ENCODE measurements at regions not wholly inside any gene's neighbourhood (a gene's known extent, or its start where the extent isn't known, plus 50 kb on each side); places are given as distances from the start of the nearest gene placed in this dataset.
"Not testable (repeated sequence)": the region's sequence is repeated elsewhere in the genome, so short reads cannot be mapped to it uniquely, and the experiment has no call there.

GRCh38 chr15:96491700-96492644 lies 161.5 kb downstream of the NR2F2 start:
- H3K14ac ChIP-seq (ENCODE audit: low read length); H3K4ac ChIP-seq (ENCODE audit: low read length); H2BK15ac ChIP-seq (ENCODE audit: low read length); H3K27ac ChIP-seq (replicated peaks; ENCODE audit: low read length); H3K4me2 ChIP-seq (ENCODE audit: insufficient read depth, low read length, poor library complexity, severe bottlenecking); H3K18ac ChIP-seq (ENCODE audit: low read length); H4K91ac ChIP-seq (ENCODE audit: low read depth, low read length, poor library complexity); H3K9ac ChIP-seq (ENCODE audit: low read depth, low read length, poor library complexity); H2BK120ac ChIP-seq (ENCODE audit: low read depth, low read length); H3K36me3 ChIP-seq (replicated peaks in 1 of 2; ENCODE audit: control insufficient read depth in 2 of 2, insufficient read depth in 2 of 2, low read length in 2 of 2); H3K9me3 ChIP-seq (replicated peaks in 1 of 2; ENCODE audit: control insufficient read depth in 2 of 2, insufficient read depth in 1 of 2, low read depth in 1 of 2, low read length in 2 of 2); H3K79me1 ChIP-seq (ENCODE audit: low read depth, low read length); H2BK5ac ChIP-seq (ENCODE audit: low read length); DNase-seq (ENCODE audit: low spot score); H3K4me1 ChIP-seq (ENCODE audit: control insufficient read depth in 2 of 2, insufficient read depth in 1 of 2, low read depth in 1 of 2, low read length in 2 of 2); H2BK12ac ChIP-seq (ENCODE audit: low read length); H4K8ac ChIP-seq (ENCODE audit: low read depth, low read length); H2AK5ac ChIP-seq (ENCODE audit: low read depth, low read length); H3K23ac ChIP-seq (ENCODE audit: low read depth, low read length, poor library complexity): not testable (repeated sequence)
- Histone ChIP-seq H2AFZ (ENCODE audit: low read length) (peak overlapping the region; percentile 85), H3K4me3 (ENCODE audit: low read length in 2 of 2) (peak overlapping the region in 1 of 2 donors; percentile 44), H3K27me3 (ENCODE audit: control insufficient read depth in 3 of 3, insufficient read depth in 3 of 3, low read depth in 1 of 3, low read length in 3 of 3) (peaks cover 0 to 15% (median 1%) of the 10 kb centered on the region in 3 experiments)
- no CpG with 5 or more reads among the region's 58 CpGs for WGBS, 2 donors (ENCODE audit: extremely low coverage in 2 of 2, insufficient read length in 2 of 2, insufficient replicate concordance in 1 of 2)

GRCh38 chr15:96494505-96494904 lies 164.0 kb downstream of the NR2F2 start:
- Histone ChIP-seq H4K8ac (ENCODE audit: low read depth, low read length) (no peak overlapping the region), H3K4ac (ENCODE audit: low read length) (no peak overlapping the region), H2AK5ac (ENCODE audit: low read depth, low read length) (no peak overlapping the region), H3K4me3 (ENCODE audit: low read length in 2 of 2) (no peak overlapping the region), H3K18ac (ENCODE audit: low read length) (no peak overlapping the region), H3K4me2 (ENCODE audit: insufficient read depth, low read length, poor library complexity, severe bottlenecking) (no peak overlapping the region), H3K9me3 (replicated peaks in 1 of 2; ENCODE audit: control insufficient read depth in 2 of 2, insufficient read depth in 1 of 2, low read depth in 1 of 2, low read length in 2 of 2) (no peaks in the 10 kb centered on the region), H3K14ac (ENCODE audit: low read length) (no peak overlapping the region), H3K27me3 (ENCODE audit: control insufficient read depth in 3 of 3, insufficient read depth in 3 of 3, low read depth in 1 of 3, low read length in 3 of 3) (peaks cover 0 to 5% (median 1%) of the 10 kb centered on the region in 3 experiments), H2BK15ac (ENCODE audit: low read length) (no peak overlapping the region), H3K9ac (ENCODE audit: low read depth, low read length, poor library complexity) (no peak overlapping the region), H2BK120ac (ENCODE audit: low read depth, low read length) (no peak overlapping the region), H2AFZ (ENCODE audit: low read length) (no peak overlapping the region), H3K4me1 (ENCODE audit: control insufficient read depth in 2 of 2, insufficient read depth in 1 of 2, low read depth in 1 of 2, low read length in 2 of 2) (no peaks in the 10 kb centered on the region), H2BK12ac (ENCODE audit: low read length) (no peak overlapping the region), H4K91ac (ENCODE audit: low read depth, low read length, poor library complexity) (no peak overlapping the region), H3K23ac (ENCODE audit: low read depth, low read length, poor library complexity) (no peak overlapping the region), H3K27ac (replicated peaks; ENCODE audit: low read length) (no peak overlapping the region), H3K36me3 (replicated peaks in 1 of 2; ENCODE audit: control insufficient read depth in 2 of 2, insufficient read depth in 2 of 2, low read length in 2 of 2) (no peaks in the 10 kb centered on the region), H2BK5ac (ENCODE audit: low read length) (no peak overlapping the region), H3K79me1 (ENCODE audit: low read depth, low read length) (no peaks in the 10 kb centered on the region)
- no peak for DNase-seq (ENCODE audit: low spot score)
- WGBS, 2 donors (ENCODE audit: extremely low coverage in 2 of 2, insufficient read length in 2 of 2, insufficient replicate concordance in 1 of 2): no CpG with 5 or more reads among the region's 7 CpGs

DNA sequence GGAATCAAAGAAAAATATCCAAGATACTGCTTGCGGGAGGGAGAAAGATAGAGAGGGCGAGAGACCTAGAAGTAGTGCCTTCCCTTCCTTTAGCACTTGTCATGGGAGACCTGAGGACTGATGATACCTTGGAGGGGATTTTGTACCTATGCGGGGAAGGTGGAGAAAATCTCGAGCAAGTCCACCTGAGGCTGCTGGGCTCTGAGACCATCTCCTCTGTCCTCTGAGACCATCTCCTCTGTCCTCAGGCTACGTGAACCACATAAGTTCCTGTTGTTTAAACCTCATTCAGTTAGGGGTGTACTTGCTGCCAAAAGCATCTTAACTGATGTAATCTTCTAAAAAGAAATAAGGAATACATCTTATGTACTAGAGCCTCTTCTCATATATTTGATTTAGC lies 164.9 kb downstream of the NR2F2 start:
- Histone ChIP-seq H2BK15ac (ENCODE audit: low read length) (no peak overlapping the region), H4K91ac (ENCODE audit: low read depth, low read length, poor library complexity) (no peak overlapping the region), H3K23ac (ENCODE audit: low read depth, low read length, poor library complexity) (no peak overlapping the region), H3K14ac (ENCODE audit: low read length) (no peak overlapping the region), H2AK5ac (ENCODE audit: low read depth, low read length) (peak overlapping the region; percentile 1), H4K8ac (ENCODE audit: low read depth, low read length) (no peak overlapping the region), H2BK5ac (ENCODE audit: low read length) (no peak overlapping the region), H3K9me3 (replicated peaks in 1 of 2; ENCODE audit: control insufficient read depth in 2 of 2, insufficient read depth in 1 of 2, low read depth in 1 of 2, low read length in 2 of 2) (no peaks in the 10 kb centered on the region), H3K27ac (replicated peaks; ENCODE audit: low read length) (no peak overlapping the region), H3K4me3 (ENCODE audit: low read length in 2 of 2) (no peak overlapping the region), H2AFZ (ENCODE audit: low read length) (no peak overlapping the region), H3K4ac (ENCODE audit: low read length) (no peak overlapping the region), H3K79me1 (ENCODE audit: low read depth, low read length) (no peaks in the 10 kb centered on the region), H3K36me3 (replicated peaks in 1 of 2; ENCODE audit: control insufficient read depth in 2 of 2, insufficient read depth in 2 of 2, low read length in 2 of 2) (no peaks in the 10 kb centered on the region), H3K18ac (ENCODE audit: low read length) (no peak overlapping the region), H3K27me3 (ENCODE audit: control insufficient read depth in 3 of 3, insufficient read depth in 3 of 3, low read depth in 1 of 3, low read length in 3 of 3) (peaks cover 0 to 1% (median 0%) of the 10 kb centered on the region in 3 experiments), H2BK12ac (ENCODE audit: low read length) (no peak overlapping the region), H3K4me2 (ENCODE audit: insufficient read depth, low read length, poor library complexity, severe bottlenecking) (no peak overlapping the region), H3K9ac (ENCODE audit: low read depth, low read length, poor library complexity) (no peak overlapping the region), H3K4me1 (ENCODE audit: control insufficient read depth in 2 of 2, insufficient read depth in 1 of 2, low read depth in 1 of 2, low read length in 2 of 2) (peaks cover 0 to 2% of the 10 kb centered on the region in 2 donors), H2BK120ac (ENCODE audit: low read depth, low read length) (no peak overlapping the region)
- no CpG with 5 or more reads among the region's 5 CpGs for WGBS, 2 donors (ENCODE audit: extremely low coverage in 2 of 2, insufficient read length in 2 of 2, insufficient replicate concordance in 1 of 2)
- DNase-seq (ENCODE audit: low spot score): no peak

DNA sequence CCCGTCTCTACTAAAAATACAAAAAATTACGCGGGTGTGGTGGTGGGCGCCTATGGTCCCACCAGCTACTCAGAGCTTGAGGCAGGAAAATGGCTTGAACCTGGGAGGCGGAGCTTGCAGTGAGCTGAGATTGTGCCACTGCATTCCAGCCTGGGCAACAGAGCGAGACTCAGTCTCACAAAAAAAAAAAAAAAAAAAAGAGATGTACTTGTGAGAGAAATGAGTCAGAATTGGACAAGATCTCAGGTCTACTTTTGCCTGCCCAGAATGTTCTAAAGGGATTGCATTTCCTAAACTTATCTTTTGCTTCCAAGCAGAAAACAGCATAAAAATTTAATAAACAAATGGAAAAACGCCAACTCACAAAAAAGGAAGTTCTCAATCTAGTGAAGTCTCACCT lies 167.5 kb downstream of the NR2F2 start:
- Histone ChIP-seq H2BK12ac (ENCODE audit: low read length) (no peak overlapping the region), H3K4me2 (ENCODE audit: insufficient read depth, low read length, poor library complexity, severe bottlenecking) (no peak overlapping the region), H2BK120ac (ENCODE audit: low read depth, low read length) (no peak overlapping the region), H4K91ac (ENCODE audit: low read depth, low read length, poor library complexity) (no peak overlapping the region), H2BK5ac (ENCODE audit: low read length) (no peak overlapping the region), H3K4me3 (ENCODE audit: low read length in 2 of 2) (no peak overlapping the region), H3K27me3 (ENCODE audit: control insufficient read depth in 3 of 3, insufficient read depth in 3 of 3, low read depth in 1 of 3, low read length in 3 of 3) (no peaks in the 10 kb centered on the region), H3K9ac (ENCODE audit: low read depth, low read length, poor library complexity) (no peak overlapping the region), H3K4me1 (ENCODE audit: control insufficient read depth in 2 of 2, insufficient read depth in 1 of 2, low read depth in 1 of 2, low read length in 2 of 2) (peaks cover 0 to 10% of the 10 kb centered on the region in 2 donors), H3K79me1 (ENCODE audit: low read depth, low read length) (no peaks in the 10 kb centered on the region), H3K18ac (ENCODE audit: low read length) (no peak overlapping the region), H4K8ac (ENCODE audit: low read depth, low read length) (no peak overlapping the region), H3K23ac (ENCODE audit: low read depth, low read length, poor library complexity) (no peak overlapping the region), H3K14ac (ENCODE audit: low read length) (no peak overlapping the region), H3K9me3 (replicated peaks in 1 of 2; ENCODE audit: control insufficient read depth in 2 of 2, insufficient read depth in 1 of 2, low read depth in 1 of 2, low read length in 2 of 2) (no peaks in the 10 kb centered on the region), H3K27ac (replicated peaks; ENCODE audit: low read length) (no peak overlapping the region), H2AK5ac (ENCODE audit: low read depth, low read length) (no peak overlapping the region), H3K4ac (ENCODE audit: low read length) (no peak overlapping the region), H2AFZ (ENCODE audit: low read length) (no peak overlapping the region), H2BK15ac (ENCODE audit: low read length) (no peak overlapping the region), H3K36me3 (replicated peaks in 1 of 2; ENCODE audit: control insufficient read depth in 2 of 2, insufficient read depth in 2 of 2, low read length in 2 of 2) (no peaks in the 10 kb centered on the region)
- DNase-seq (ENCODE audit: low spot score): no peak
- WGBS, 2 donors (ENCODE audit: extremely low coverage in 2 of 2, insufficient read length in 2 of 2, insufficient replicate concordance in 1 of 2): no CpG with 5 or more reads among the region's 7 CpGs
